ENCODE measurements at regions not wholly inside any gene's neighbourhood (a gene's known extent, or its start where the extent isn't known, plus 50 kb on each side); places are given as distances from the start of the nearest gene placed in this dataset.
"Not testable (repeated sequence)": the region's sequence is repeated elsewhere in the genome, so short reads cannot be mapped to it uniquely, and the experiment has no call there.

GRCh38 chr6:168168330-168168729 lies 89.3 kb upstream of the FRMD1 start:
- H3K4me2 ChIP-seq (ENCODE audit: low read length); POLR2A ChIA-PET; ATAC-seq; RAD21 ChIA-PET (ENCODE audit: low non-redundant PET in 1 of 2, low total read pairs in 2 of 2, uncharacterized antibody in 2 of 2, unreplicated experiment in 2 of 2); H3K27me3 ChIP-seq (ENCODE audit: insufficient read depth, low read length); H3K36me3 ChIP-seq (ENCODE audit: control insufficient read depth in 1 of 2, insufficient read depth in 2 of 2, low read length in 2 of 2); H3K4me3 ChIP-seq (replicated peaks in 1 of 2; ENCODE audit: low read depth in 1 of 2, low read length in 2 of 2); H4K20me1 ChIP-seq (ENCODE audit: insufficient read depth); CTCF ChIA-PET; H3K27ac ChIP-seq (ENCODE audit: low read depth, low read length); BruUV-seq (replicated peaks); H3K9ac ChIP-seq (ENCODE audit: low read length); H3K9me2 ChIP-seq (ENCODE audit: insufficient read depth); DNase-seq (ENCODE audit: low read depth, low spot score); H2AFZ ChIP-seq (ENCODE audit: low read depth, low read length, poor library complexity, severe bottlenecking); intact Hi-C loops (cut with micrococcal nuclease); H3K9me3 ChIP-seq (ENCODE audit: control insufficient read depth in 1 of 2, insufficient read depth in 1 of 2, low read depth in 1 of 2, low read length in 2 of 2); H3K4me1 ChIP-seq (ENCODE audit: control insufficient read depth in 1 of 2, insufficient read depth in 2 of 2, low read length in 2 of 2); H3K79me2 ChIP-seq (ENCODE audit: insufficient read depth, low read length): not testable (repeated sequence)

- no peak overlapping the region for H3K4me3 ChIP-seq (replicated peaks in 1 of 2; ENCODE audit: low read depth in 1 of 2, low read length in 2 of 2)
- TF ChIP-seq ZNF274 (IDR thresholded peaks at IDR 0.05; ENCODE audit: low read depth, low read length) (no peak), REST (IDR thresholded peaks at IDR 0.05; ENCODE audit: low read depth) (no peak), ATF3 (IDR thresholded peaks at IDR 0.05) (no peak), EZH2 (IDR thresholded peaks at IDR 0.05) (no peak), MAX (IDR thresholded peaks at IDR 0.05) (no peak)
- H3K4me2 ChIP-seq (ENCODE audit: low read length), result no peak overlapping the region
- DNase-seq (ENCODE audit: low read depth, low spot score) (no peak), ATAC-seq (no peak)
- no peak overlapping the region for H3K27ac ChIP-seq (ENCODE audit: low read depth, low read length)
- ChIA-PET CTCF (no interaction called here), POLR2A (no interaction called here), RAD21 (ENCODE audit: low non-redundant PET in 1 of 2, low total read pairs in 2 of 2, uncharacterized antibody in 2 of 2, unreplicated experiment in 2 of 2) (no interaction called here)
- BruUV-seq (replicated peaks), result no TSS peak
- H3K9ac ChIP-seq (ENCODE audit: low read length), result no peak overlapping the region
- H4K20me1 ChIP-seq (ENCODE audit: insufficient read depth), result no peaks in the 10 kb centered on the region
- no peaks in the 10 kb centered on the region for H3K27me3 ChIP-seq (ENCODE audit: insufficient read depth, low read length)
- no peak overlapping the region for H2AFZ ChIP-seq (ENCODE audit: low read depth, low read length, poor library complexity, severe bottlenecking)
- no peaks in the 10 kb centered on the region for H3K79me2 ChIP-seq (ENCODE audit: insufficient read depth, low read length)
- no peaks in the 10 kb centered on the region for H3K36me3 ChIP-seq (ENCODE audit: control insufficient read depth in 1 of 2, insufficient read depth in 2 of 2, low read length in 2 of 2)
- H3K9me2 ChIP-seq (ENCODE audit: insufficient read depth), result no peaks in the 10 kb centered on the region
- no peaks in the 10 kb centered on the region for H3K4me1 ChIP-seq (ENCODE audit: control insufficient read depth in 1 of 2, insufficient read depth in 2 of 2, low read length in 2 of 2)
- intact Hi-C loops (cut with micrococcal nuclease), result no loop called here
- no peaks in the 10 kb centered on the region for H3K9me3 ChIP-seq (ENCODE audit: control insufficient read depth in 1 of 2, insufficient read depth in 1 of 2, low read depth in 1 of 2, low read length in 2 of 2)
Measured at GRCh38 chr6:168167431-168168315, 88.7 kb upstream of the FRMD1 start.
